Occipital lobe (tissue), 1 donor: ENCODE measurements at regions not wholly inside any gene's neighbourhood (a gene's known extent, or its start where the extent isn't known, plus 50 kb on each side); places are given as distances from the start of the nearest gene placed in this dataset.

ENCODE experiments used
- DNase-seq: peaks from one replicate; lab custom pipeline; 2025; lab: John Stamatoyannopoulos, UW

DNA sequence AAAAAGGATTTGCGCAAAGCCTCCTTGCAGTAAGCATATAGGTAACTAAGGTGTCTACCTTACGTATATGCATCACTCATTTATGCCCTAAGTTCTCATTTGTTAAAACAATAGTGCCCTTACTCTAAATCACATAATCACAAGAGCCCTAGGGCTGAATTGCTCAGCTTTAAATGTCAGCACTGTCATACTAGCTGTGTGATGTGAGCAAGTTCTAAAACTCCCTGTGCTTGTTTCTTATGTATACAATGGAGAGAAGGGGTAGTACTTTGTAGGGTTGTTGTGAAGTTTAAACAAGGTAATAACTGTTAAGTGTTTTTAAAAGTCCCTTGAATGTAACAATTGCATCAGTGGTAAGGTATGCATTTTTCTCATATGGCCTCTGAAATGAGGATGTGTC, 169.5 kb upstream of the DMRT1 start:
- DNase-seq = no peak

DNA sequence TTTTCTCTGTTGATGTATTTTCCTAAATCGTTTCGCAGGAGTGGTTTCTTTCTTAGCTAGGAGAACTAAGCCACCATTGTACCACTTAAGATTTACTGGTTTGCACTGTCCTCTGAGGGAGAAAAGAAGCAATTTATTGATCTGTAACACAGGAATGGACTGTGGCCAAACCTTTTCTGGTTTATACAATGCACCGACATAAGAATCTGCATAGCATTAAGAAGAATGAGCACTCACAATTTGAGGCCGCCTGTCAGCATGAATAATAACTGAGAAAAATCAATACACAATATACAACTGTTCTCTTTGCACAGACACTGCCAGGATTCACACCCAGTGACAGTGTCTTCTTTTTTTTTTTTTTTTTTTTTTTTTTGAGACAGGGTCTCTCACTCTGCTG, 168.6 kb upstream of the DMRT1 start:
- no peak for DNase-seq

DNA sequence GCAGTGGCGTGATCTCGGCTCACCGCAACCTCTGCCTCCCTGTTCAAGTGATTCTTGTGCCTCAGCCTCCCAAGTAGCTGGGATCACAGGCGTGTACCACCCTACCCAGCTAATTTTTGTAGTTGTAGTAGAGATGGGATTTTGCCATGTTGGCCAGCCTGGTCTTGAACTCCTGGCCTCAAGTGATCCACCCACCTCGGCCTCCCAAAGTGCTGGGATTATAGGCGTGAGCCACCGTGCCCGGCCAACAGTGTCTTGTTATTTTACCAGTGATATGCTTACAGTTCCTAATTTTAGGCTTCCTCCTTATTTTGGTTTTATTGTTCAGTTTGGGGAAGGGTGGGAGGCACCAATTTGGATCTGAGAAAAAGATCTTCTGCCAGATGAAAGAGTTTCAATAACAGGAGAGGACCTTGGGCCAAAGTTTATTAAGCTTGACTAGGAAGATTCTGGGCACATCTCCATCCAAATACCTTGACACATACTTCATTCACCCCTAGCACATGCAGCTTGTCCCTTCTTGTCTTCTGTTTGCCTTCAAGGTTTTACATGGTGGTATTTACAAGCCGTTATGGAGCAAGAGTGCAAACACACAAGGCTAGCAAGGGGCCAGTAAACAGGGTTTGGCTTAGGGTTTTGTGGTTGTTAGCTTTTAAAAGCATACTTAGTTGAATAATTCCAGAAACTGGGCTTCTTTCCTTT, 168.1 kb upstream of the DMRT1 start:
- DNase-seq = no peak

DNA sequence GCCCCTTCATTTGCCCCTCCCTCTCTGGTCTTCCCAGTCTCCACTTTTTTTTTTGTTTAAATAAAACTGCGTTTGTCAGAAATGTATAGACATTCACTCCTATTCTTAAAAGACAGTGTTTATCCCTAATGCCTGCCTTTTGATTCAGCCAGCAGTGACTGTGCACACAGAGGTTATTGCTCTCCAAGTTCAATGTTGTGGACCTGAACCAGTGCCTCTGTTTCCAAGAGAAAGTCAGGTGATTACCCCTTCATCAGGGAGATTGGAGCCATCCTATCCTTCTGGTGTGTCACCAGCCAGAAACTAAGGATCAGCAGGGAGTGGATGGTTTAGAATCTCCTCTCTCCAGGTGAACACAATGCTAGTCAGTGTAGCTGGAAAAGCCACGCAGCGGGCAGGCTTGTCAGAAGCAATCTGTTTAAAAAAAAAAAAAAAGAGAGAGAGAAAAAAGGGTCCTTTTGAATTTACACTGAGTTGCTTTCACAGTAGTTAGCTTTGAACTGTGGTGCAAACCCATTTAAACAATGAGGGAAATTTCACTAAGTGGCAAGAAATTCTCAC, 167.5 kb upstream of the DMRT1 start:
- DNase-seq = no peak

DNA sequence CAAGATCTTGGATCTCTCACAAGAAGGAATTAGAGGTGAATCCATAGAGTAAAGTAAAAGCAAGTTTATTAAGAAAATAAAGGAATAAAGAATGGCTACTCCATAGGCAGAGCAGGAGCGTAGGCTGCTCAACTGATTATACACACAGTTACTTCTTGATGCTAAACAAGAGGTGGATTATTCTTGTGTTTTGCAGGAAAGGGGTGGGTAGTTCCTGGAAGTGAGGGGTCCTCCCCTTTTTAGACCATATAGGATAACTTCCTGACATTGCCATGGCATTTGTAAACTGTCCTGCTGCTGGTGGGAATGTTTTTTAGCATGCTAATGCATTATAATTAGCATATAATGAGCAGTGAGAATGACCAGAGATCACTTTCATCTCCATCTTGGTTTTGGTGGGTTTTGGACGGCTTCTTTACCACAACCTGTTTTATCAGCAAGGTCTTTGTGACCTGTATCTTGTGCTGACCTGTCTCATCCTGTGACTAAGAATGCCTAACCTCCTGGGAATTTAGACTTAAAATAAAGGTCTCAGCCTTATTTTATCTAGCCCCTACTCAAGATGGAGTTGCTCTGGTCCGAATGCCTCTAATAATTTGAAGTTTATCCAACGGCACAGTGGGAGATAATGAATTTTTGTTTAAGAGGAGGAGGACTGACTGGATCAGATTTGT, 165.7 kb upstream of the DMRT1 start:
- no peak for DNase-seq

DNA sequence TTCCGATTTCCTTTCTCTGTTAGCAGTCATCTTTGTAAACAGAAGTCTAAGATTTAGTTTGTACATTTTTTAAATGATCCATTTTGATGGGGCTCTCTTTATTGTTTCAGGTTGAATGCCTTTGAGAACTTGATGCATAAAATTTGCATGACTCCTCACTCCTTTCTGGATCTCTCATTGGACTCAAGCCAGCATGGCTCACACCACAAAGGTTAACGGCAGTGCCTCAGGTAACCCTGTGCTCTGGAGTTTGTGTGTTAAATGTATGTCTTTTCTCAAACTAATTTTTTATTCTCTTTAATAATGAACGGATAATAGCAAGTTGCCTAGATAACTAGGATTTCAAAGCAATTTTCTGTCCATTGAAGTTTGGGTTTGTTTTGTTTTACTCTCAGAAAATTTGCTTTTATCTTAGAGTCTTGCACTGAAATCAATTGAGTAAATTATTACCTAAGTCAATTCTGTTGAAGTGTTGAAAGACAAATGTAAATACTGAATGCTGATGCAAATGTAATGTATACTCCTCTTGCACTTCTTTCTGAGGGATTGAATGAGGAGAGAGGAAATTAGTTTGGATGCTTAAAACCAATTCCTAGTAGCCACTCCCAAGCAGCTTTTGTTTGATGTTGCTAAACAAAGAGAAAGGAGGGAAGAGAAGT, 164.6 kb upstream of the DMRT1 start:
- no peak for DNase-seq

DNA sequence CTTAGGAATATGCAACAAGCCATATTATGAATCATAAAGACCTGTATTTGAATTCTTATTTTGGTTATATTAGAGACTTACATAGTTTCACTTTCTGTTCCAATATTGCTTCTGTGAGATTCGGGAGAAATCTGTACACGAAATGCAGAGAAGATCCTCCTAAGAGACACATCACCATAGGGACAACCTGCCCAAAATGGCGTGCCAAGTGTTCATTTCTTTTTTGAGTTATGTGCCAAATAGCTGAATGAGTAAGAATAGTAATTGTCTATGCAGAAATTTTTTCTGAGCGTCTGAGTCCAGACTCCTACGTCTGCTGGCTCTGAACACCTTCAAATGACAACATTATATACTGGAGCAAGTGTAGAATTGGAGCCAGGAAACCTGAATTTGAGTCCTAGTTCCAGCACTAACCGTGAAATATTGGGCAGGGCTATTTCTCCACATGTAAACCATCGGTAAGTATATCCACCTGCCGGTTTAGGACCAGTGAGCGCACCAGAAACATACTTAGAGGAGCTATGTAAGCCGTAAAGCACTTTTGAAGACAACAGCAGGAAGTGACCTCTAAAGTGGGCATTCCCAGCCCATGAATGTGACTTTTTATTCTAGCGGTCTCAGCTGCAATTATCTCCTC, 163.9 kb upstream of the DMRT1 start:
- peak; percentile 27 for DNase-seq

DNA sequence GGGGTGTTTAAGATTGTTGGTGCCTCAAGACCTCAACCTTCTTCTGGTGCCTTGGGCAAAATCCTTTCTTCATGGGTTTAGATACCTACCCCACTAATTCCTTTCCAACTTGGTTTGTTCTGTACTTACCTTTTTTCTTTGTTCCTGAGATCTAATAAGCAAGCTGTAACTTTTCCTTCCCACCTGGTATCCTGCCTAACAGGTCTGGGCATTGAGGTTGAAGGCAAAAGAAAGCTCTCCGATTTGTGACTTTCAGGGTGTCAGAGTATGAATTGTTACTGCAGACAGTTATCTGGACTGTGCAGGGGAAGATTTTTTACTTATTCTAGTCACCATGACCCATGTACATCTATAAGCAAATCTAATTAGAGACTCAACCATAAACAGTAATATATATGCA, 162.6 kb upstream of the DMRT1 start:
- DNase-seq = no peak

DNA sequence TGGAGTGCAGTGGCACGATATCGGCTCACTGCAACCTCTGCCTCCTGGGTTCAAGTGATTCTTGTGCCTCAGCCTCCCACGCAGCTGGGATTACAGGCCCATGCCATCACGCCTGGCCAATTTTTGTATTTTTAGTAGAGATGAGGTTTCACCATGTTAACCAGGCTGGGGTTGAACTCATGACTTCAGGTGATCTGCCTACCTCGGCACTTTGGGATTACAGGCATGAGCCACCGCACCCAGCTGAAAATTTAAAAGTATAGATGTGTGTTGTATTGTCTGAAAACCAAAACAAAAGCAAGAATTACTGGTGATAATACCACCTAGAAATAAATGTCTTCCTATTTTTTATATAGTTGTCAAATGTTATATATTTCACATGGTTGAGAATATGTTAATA, 162.0 kb upstream of the DMRT1 start:
- DNase-seq = no peak

DNA sequence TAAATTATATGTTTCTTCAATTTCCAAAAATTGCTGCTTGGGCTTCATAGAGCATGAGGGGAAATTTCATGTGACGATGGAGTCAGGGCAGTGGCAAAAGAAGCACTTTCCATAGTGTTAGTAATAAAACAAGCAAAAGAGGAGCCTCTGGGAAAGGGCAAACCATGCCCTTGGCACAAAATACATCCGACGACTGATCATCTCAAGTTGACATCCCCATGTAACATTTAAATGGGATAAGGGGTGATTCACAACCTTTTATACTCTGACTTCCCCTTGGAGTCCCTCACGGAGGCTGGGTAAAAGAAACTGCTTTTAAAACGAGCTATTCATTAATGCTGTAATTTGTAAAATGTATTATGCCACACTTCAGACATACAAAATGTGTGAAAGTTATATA, 161.4 kb upstream of the DMRT1 start:
- DNase-seq = no peak

DNA sequence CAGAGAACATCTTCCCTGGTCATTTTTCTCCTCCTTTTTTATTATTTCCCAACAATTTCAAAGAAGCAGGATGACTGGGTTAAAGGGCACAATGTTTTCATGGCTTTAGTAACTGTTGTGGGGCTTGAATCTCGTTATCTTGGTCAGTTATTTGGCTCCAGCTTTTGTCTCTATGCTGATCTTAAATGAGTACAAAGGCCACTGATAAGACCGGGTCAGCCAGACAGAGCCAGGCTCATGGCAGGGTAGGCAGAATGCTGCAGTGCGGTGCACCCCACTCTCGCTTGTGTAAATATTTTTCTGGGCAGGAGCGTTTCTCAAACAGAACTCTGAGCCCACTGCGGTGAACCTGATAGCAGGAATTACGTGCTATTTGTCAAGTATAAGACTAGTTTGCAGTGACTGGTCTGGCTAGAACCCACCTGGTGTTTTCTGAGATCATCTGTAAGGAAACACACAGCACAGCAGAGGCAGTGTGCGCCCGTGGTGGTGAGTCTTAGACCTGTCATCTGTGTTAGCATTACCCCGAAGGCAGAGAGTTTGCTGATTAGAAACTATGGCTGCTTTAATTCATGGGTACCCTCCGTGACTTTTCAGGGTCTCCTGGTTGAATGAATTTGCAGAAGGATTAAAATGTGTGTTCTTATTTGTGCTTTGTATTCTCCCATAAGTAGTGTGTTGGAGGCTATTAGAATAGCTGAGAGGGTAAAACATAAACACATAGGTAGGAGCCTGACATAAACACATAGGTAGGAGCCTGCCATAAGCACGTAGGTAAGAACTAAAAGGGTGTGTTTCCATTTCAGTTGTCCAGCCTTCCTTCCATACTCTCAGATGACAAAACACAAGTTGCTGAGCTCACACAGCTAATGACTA, 158.6 kb upstream of the DMRT1 start:
- DNase-seq = no peak

DNA sequence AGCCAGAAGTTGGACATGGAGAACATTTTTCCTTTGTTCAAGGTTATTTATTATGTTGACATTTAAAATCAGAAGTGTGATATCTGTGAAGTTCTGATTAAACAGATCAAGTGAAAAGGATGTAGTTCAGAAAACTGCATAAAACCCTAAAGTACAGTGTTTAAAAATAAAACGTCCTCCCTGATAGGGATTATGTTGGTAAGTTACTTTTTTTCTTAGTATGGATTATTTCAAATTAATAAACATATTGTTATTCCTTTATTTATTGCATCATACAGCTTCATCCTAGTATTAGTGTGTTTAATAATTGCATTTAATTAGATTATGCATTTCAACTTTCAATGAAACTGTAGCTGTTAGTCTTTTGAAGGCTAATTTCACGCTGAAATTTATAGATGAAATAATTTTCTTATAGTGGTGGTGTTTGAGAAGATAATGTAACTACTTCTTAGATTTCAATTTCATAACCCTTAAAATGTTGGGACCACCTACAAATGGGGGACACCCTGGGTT, 157.9 kb upstream of the DMRT1 start:
- no peak for DNase-seq

DNA sequence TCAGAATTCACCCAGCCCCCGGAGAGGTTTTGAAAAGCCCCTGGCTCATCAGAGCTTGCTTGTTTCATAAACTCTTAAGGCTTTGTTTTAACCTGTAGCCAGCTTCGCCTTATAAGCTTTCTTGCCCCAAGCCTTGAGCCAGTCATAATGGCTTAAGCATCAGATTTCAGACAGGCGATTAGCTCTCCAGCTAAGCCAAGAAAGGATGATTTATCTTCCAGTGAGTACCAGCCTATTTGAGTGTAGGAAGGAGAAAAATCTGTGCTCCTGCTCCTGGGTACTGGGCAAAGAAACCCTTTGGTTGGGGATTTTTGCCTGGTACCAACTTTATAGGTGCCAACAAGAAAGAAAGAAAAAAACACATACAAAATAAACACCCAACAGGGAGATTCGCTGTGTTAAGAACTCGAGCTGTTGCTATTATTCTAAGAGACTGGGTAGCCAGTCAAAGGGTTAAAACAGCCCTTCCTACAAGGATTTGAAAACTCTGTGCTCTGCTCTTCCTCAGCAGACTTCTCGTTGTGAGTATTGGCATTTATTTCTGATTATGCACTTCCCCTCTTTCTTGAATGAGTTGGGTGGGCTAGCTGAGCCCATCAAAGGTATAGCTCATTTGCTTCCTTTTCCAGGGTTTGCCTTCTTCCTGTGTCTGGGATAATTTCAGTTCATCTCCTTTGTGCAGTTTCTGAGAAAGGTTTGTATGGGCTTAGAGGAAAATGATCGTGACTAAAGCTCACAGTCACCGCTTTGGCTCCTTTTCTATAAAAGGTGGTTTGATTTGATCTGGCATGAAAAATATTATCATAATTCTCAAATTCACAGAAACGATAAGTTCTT, 157.2 kb upstream of the DMRT1 start:
- no peak for DNase-seq

DNA sequence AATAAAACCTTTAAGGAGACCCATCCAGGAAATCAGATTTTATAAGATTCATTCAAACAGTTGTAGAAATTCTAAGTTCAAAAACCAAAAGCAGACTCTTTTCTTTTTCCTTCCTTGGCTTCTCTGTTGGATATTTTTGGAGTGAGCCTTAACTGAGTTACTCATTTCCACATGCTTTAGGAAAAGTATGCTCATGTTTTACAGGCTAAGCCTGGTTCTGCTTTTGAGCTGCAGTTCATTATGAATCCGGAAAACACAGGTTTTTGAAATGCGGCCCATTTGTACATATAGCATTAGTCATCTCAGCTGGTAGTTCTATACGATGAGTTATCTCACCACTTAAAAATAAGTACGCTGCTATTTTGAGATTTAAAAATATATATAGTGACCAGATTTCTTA, 156.6 kb upstream of the DMRT1 start:
- no peak for DNase-seq

DNA sequence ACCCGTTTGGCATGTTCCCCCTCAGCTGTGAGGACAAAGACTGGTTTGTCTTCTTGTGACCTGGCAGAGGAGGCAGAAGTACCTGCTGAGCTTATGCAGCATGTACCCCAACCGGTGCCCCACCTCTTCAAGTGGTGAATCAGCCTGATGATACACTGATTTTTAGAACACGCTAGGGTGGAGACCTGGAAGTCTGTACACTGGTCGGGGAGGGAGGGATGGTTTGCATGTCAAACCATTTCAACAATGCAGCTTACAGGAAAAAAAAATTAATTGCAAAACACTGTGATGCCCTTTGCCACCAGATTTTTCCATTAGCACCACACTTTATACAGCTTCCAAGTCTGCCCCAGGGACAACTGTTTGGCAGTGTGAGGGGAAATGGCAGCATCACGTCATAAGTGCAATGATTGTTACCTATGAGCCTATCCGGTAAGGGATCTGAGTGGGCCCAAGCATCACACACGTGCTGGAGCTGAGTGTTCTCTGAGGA, 155.1 kb upstream of the DMRT1 start:
- no peak for DNase-seq

DNA sequence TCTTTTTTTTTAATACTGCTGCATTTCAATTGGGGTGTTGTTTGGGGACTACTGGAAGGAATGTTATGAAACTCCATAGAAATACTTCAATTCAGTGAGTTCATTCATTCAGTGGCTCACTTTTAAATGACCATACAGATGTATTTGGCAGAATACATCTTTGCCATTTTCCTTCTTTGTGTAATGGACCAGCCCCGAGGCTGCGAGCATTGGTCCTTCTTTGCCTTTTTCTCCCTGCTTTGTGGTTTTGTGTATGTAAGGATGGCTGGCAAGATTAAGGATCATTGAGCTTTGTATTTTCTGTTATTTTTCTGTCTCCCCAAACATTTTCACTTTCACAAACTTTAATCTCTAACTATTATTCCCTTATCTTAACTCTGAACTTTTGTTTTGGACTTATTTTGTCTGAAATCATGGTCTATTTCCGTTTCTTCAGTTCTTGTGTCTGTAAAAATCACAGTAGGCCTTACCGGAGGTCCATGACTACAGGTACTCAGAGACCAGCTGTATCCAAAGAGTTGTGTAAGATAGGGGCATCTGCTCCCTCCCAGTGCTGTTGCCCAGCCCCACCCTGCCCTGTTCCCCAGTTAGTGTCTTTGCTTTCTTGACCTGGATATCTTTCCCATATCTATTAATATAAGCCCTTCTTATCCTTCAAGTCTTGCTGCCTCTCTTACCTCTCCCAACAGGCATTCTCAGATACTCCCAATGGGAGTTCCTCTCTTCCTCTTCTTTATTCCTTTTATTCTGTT, 154.3 kb upstream of the DMRT1 start:
- no peak for DNase-seq

DNA sequence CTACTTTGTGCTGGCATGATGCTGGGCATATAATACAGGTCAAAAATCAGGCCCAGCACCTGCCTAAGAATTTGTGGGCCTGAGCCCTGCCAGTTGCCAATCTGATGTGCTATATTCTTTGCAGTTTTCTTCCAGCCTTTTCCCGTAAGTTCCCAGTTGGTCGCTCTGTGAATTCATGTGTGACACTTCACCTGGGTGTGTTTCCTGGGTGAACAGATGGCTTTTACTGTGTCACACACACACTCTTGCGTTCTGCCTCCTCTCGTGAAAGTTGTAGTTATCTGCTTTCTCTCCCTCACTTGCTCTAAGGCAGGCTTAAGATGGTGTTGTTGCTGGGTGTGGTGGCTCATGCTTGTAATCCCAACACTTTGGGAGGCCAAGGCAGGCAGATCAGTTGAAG, 153.5 kb upstream of the DMRT1 start:
- DNase-seq = no peak

DNA sequence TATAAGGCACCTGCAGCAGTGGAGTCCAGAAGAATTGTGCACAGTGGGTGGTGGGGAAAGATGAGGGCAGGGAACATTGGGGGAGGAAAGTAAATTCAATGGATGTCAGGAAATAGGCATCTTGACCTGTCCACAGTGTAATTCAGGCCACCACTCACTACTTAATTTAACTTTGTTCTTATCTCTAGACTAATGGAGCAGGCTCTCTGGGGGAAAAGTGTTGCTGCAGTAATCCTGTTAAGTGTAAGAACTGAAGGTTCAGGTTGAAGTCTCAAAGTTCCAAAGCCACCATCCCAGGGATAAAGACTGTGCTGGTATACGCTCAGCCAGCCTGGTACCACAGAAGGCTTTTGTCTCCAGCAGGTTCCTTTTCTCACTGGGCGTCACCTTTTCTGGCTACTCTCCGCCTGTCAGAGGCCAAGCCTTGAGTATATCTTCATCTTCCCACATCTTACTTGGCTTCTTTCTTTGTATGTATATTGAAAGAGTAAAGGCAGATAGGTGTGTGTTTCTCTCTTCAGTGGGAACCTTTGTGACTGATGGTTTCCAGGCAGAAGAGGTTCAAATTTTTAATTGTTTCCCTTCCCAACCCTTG, 150.9 kb upstream of the DMRT1 start:
- no peak for DNase-seq
